8988T (cell line): ENCODE measurements at regions not wholly inside any gene's neighbourhood (a gene's known extent, or its start where the extent isn't known, plus 50 kb on each side); places are given as distances from the start of the nearest gene placed in this dataset.
"Not testable (repeated sequence)": the region's sequence is repeated elsewhere in the genome, so short reads cannot be mapped to it uniquely, and the experiment has no call there.

Experiments used
- DNase-seq: peaks from one replicate; pipeline ENCODE4 v3.0.0; 2011

- no peak for DNase-seq
Measured at GRCh38 chr5:175344331-175345195, 99.4 kb downstream of the DRD1 start.

GRCh38 chr5:175343308-175343707 is 100.7 kb downstream of the DRD1 start:
- no peak for DNase-seq

- DNase-seq, result no peak
Measured at GRCh38 chr5:175340180-175340579, 103.8 kb downstream of the DRD1 start.

- DNase-seq, result no peak
Measured at GRCh38 chr5:175337680-175338079, 106.3 kb downstream of the DRD1 start.

GRCh38 chr5:175336781-175337180 is 107.2 kb downstream of the DRD1 start:
- DNase-seq, result no peak

- DNase-seq, result no peak
Measured at GRCh38 chr5:175335691-175336090, 108.3 kb downstream of the DRD1 start.

- not testable (repeated sequence) for DNase-seq
Measured at GRCh38 chr5:175331173-175332036, 112.6 kb downstream of the DRD1 start.

GRCh38 chr5:175329976-175330375 is 114.0 kb downstream of the DRD1 start:
- no peak for DNase-seq

GRCh38 chr5:175328687-175329086 is 115.3 kb downstream of the DRD1 start:
- DNase-seq, result no peak

- DNase-seq, result no peak
Measured at GRCh38 chr5:175328176-175328575, 115.8 kb downstream of the DRD1 start.

GRCh38 chr5:175325681-175326080 is 118.3 kb downstream of the DRD1 start:
- no peak for DNase-seq

- no peak for DNase-seq
Measured at GRCh38 chr5:175321927-175322532, 122.0 kb downstream of the DRD1 start.

GRCh38 chr5:175319199-175319598 is 124.8 kb downstream of the DRD1 start:
- DNase-seq, result no peak

GRCh38 chr5:175317872-175318271 is 126.1 kb downstream of the DRD1 start:
- DNase-seq, result no peak

GRCh38 chr5:175309218-175309810 is 134.7 kb downstream of the DRD1 start:
- no peak for DNase-seq

- no peak for DNase-seq
Measured at GRCh38 chr5:175308701-175309100, 135.3 kb downstream of the DRD1 start.

GRCh38 chr5:175306381-175306780 is 137.6 kb downstream of the DRD1 start:
- no peak for DNase-seq

- no peak for DNase-seq
Measured at GRCh38 chr5:175305251-175305650, 138.7 kb downstream of the DRD1 start.

- no peak for DNase-seq
Measured at GRCh38 chr5:175290379-175290778, 153.6 kb downstream of the DRD1 start.

GRCh38 chr5:175288048-175288621 is 155.8 kb downstream of the DRD1 start:
- peak; percentile 8 for DNase-seq

- no peak for DNase-seq
Measured at GRCh38 chr5:175286981-175287380, 157.0 kb downstream of the DRD1 start.

- DNase-seq, result no peak
Measured at GRCh38 chr5:175285261-175285660, 158.7 kb downstream of the DRD1 start.

GRCh38 chr5:175284806-175285205 is 159.2 kb downstream of the DRD1 start:
- no peak for DNase-seq
